Astrocyte of the spinal cord (primary cell): ENCODE measurements at regions not wholly inside any gene's neighbourhood (a gene's known extent, or its start where the extent isn't known, plus 50 kb on each side); places are given as distances from the start of the nearest gene placed in this dataset.

Source experiments
- DNase-seq: peaks from one replicate; pipeline ENCODE4 v3.0.0; 2011; ENCODE audit warnings: low read depth, low spot score
- H3K4me3 ChIP-seq: 2 replicates; pipeline ENCODE4 v1.5.1; 2011; ENCODE audit warnings: low read depth, mild to moderate bottlenecking, low read length, moderate library complexity
- in situ Hi-C: cut with HindIII; loops from 2 replicates; pipeline ENCODE4 v1.10.0; 2017; ENCODE audit warnings: low sequenced_read_pairs
- TF ChIP-seq, protein P1 (sequence below): IDR thresholded peaks from 2 replicates; pipeline ENCODE4 v1.5.1; 2012; ENCODE audit warnings: low read depth, mild to moderate bottlenecking, low read length, inconsistent platforms

DNA sequence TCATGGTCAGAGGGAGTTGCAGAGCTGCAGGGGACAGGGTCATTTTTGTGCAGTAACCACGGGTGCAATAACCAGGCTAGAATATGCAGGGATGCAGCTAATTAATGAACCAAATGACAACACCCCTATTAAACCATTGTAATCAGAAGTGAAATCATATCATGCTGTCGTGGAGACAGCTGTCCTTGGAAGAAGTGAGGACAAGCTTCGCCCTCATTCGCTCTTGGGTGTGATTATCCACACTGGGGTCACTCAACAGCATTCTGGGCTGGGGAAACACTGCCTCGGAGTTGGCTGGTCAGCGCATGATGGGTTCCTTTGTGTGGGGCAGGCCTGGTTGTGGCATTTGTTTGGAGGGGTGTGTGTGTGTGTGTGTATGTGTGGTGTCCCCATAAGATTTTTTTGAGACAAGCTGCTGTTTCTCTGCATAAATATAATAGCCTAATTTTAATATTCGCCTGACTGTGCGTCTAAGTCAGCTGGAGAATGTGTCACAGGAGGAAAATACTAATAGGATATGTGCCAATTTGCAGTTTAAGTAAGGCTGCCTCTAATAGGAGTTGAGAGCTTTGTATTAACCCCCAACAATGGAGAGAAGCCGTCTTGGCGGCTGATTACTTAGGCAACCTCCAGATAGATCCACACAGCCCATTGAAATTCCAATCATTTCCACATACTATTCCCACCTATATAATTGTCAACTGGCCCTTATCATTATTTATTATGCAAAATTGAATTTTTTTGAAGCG lies 149.4 kb downstream of the DNAJB6 start:
- TF ChIP-seq, protein P1, sequence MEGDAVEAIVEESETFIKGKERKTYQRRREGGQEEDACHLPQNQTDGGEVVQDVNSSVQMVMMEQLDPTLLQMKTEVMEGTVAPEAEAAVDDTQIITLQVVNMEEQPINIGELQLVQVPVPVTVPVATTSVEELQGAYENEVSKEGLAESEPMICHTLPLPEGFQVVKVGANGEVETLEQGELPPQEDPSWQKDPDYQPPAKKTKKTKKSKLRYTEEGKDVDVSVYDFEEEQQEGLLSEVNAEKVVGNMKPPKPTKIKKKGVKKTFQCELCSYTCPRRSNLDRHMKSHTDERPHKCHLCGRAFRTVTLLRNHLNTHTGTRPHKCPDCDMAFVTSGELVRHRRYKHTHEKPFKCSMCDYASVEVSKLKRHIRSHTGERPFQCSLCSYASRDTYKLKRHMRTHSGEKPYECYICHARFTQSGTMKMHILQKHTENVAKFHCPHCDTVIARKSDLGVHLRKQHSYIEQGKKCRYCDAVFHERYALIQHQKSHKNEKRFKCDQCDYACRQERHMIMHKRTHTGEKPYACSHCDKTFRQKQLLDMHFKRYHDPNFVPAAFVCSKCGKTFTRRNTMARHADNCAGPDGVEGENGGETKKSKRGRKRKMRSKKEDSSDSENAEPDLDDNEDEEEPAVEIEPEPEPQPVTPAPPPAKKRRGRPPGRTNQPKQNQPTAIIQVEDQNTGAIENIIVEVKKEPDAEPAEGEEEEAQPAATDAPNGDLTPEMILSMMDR, result no peak
- in situ Hi-C loops, result no loop called here
- no peak for DNase-seq
- no peak overlapping the region for H3K4me3 ChIP-seq

- TF ChIP-seq, protein P1, result no peak
- in situ Hi-C loops, result no loop called here
- DNase-seq, result no peak
- no peak overlapping the region for H3K4me3 ChIP-seq
Measured at GRCh38 chr7:157487046-157487770, 150.4 kb downstream of the DNAJB6 start.

DNA sequence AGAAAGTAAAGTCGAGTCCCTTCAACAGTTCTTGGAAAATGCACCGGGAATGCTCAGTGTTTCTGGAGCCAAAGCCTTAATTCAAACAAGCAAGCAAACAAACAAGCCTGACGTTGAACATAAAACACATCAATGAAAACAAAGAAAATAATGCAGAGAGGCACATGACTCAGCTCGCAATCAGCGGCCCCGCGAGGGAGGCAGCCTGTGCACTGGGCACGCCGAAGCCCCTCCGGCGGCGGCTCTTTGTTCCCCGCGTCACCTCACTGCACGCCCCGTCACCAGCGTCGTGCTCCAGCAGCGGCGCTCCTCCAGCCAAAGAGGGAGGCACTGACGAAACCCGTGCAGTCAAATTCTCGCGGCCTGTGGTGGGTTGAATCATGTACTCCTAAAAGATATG lies 151.5 kb downstream of the DNAJB6 start:
- TF ChIP-seq, protein P1, result no peak
- in situ Hi-C loops, result no loop called here
- no peak overlapping the region for H3K4me3 ChIP-seq
- no peak for DNase-seq

- TF ChIP-seq, protein P1, result no peak
- in situ Hi-C loops, result no loop called here
Measured at GRCh38 chr7:157488966-157489365, 152.2 kb downstream of the DNAJB6 start.

More at GRCh38 chr7:157488966-157489365, 152.2 kb downstream of the DNAJB6 start:
- no peak for DNase-seq
- no peak overlapping the region for H3K4me3 ChIP-seq
